Inflammatory macrophage treated with lipopolysaccharide for 4 hours (primary cell): ENCODE measurements at regions not wholly inside any gene's neighbourhood (a gene's known extent, or its start where the extent isn't known, plus 50 kb on each side); places are given as distances from the start of the nearest gene placed in this dataset.
"Not testable (repeated sequence)": the region's sequence is repeated elsewhere in the genome, so short reads cannot be mapped to it uniquely, and the experiment has no call there.

Source experiments
- DNase-seq: peaks from one replicate; pipeline ENCODE4 v3.0.0-alpha.2; 2020

GRCh38 chr7:25602730-25603426, 374.6 kb upstream of the NPVF start:
- not testable (repeated sequence) for DNase-seq

- not testable (repeated sequence) for DNase-seq
These were observed 375.1 kb upstream of the NPVF start for GRCh38 chr7:25603427-25603740.

GRCh38 chr7:25611196-25611595, 382.9 kb upstream of the NPVF start:
- DNase-seq: no peak

GRCh38 chr7:25613912-25614311, 385.6 kb upstream of the NPVF start:
- DNase-seq: no peak

- DNase-seq: no peak
These were observed 386.1 kb upstream of the NPVF start for GRCh38 chr7:25614415-25614814.

GRCh38 chr7:25615003-25615402, 386.7 kb upstream of the NPVF start:
- DNase-seq: peak; percentile 10

- no peak for DNase-seq
These were observed 387.3 kb upstream of the NPVF start for GRCh38 chr7:25615593-25615992.

- no peak for DNase-seq
These were observed 388.9 kb upstream of the NPVF start for GRCh38 chr7:25617214-25617613.

GRCh38 chr7:25617673-25618072, 389.4 kb upstream of the NPVF start:
- DNase-seq: no peak

- no peak for DNase-seq
These were observed 391.1 kb upstream of the NPVF start for GRCh38 chr7:25619381-25619780.

GRCh38 chr7:25619963-25620799, 391.9 kb upstream of the NPVF start:
- DNase-seq: peak; percentile 15

GRCh38 chr7:25621993-25622392, 393.7 kb upstream of the NPVF start:
- DNase-seq: no peak

- DNase-seq: no peak
These were observed 394.4 kb upstream of the NPVF start for GRCh38 chr7:25622695-25623094.

- DNase-seq: no peak
These were observed 395.8 kb upstream of the NPVF start for GRCh38 chr7:25624051-25624450.

GRCh38 chr7:25624833-25625232, 396.5 kb upstream of the NPVF start:
- DNase-seq: no peak

- no peak for DNase-seq
These were observed 397.2 kb upstream of the NPVF start for GRCh38 chr7:25625306-25625992.

GRCh38 chr7:25626451-25627131, 398.3 kb upstream of the NPVF start:
- DNase-seq: no peak

GRCh38 chr7:25628446-25628845, 400.2 kb upstream of the NPVF start:
- DNase-seq: no peak

- DNase-seq: no peak
These were observed 404.3 kb upstream of the NPVF start for GRCh38 chr7:25632616-25633015.

- no peak for DNase-seq
These were observed 405.2 kb upstream of the NPVF start for GRCh38 chr7:25633426-25634036.

GRCh38 chr7:25636168-25636567, 407.9 kb upstream of the NPVF start:
- no peak for DNase-seq

- DNase-seq: no peak
These were observed 408.6 kb upstream of the NPVF start for GRCh38 chr7:25636871-25637283.

- DNase-seq: no peak
These were observed 409.8 kb upstream of the NPVF start for GRCh38 chr7:25638068-25638467.
